SK-N-SH treated with all-trans-retinoic acid at 6 μM for 48 hours (cell line): ENCODE measurements at regions not wholly inside any gene's neighbourhood (a gene's known extent, or its start where the extent isn't known, plus 50 kb on each side); places are given as distances from the start of the nearest gene placed in this dataset.

Experiments
- ATAC-seq: fragments of 200-7000 bp; cut with Tn5 transposase; 3 replicates; pipeline ENCODE4 v1.9.1; 2020; ENCODE audit warnings: mild to moderate bottlenecking, moderate library complexity
- ARNTL ChIP-seq: fragments of 450-650 bp; formaldehyde crosslinking; IDR thresholded peaks from 2 replicates; pipeline ENCODE4 v1.5.0; 2020; ENCODE audit warnings: low read depth, mild to moderate bottlenecking, moderate library complexity, borderline replicate concordance
- BACH2 ChIP-seq: fragments of 250-450 bp; sonication (Bioruptor Pico); IDR thresholded peaks from 2 replicates; pipeline ENCODE4 v1.9.0; 2021; ENCODE audit warnings: mild to moderate bottlenecking, borderline replicate concordance
- CSDC2 ChIP-seq: fragments of 250-450 bp; sonication (Bioruptor Pico); IDR thresholded peaks from 2 replicates; pipeline ENCODE4 v1.5.0; 2020; ENCODE audit warnings: mild to moderate bottlenecking, moderate library complexity
- CSRNP3 ChIP-seq: fragments of 250-450 bp; sonication (Bioruptor Pico); IDR thresholded peaks from 2 replicates; pipeline ENCODE4 v1.5.1; 2021; ENCODE audit warnings: mild to moderate bottlenecking, moderate library complexity
- ESRRG ChIP-seq: fragments of 250-450 bp; sonication (Bioruptor Pico); IDR thresholded peaks from 2 replicates; pipeline ENCODE4 v1.6.1; 2021; ENCODE audit warnings: mild to moderate bottlenecking
- GLIS3 ChIP-seq: fragments of 250-450 bp; sonication (Bioruptor Pico); IDR thresholded peaks from 2 replicates; pipeline ENCODE4 v1.5.0; 2020; ENCODE audit warnings: mild to moderate bottlenecking, moderate library complexity
- ISL1 ChIP-seq: fragments of 250-450 bp; sonication (Bioruptor Pico); IDR thresholded peaks from 2 replicates; pipeline ENCODE4 v2.1.2; 2022; ENCODE audit warnings: mild to moderate bottlenecking, moderate library complexity
- OSR1 ChIP-seq: fragments of 250-450 bp; sonication (Bioruptor Pico); IDR thresholded peaks from 2 replicates; pipeline ENCODE4 v1.8.0; 2022; ENCODE audit warnings: moderate library complexity, mild to moderate bottlenecking, inconsistent platforms
- PPARA ChIP-seq: fragments of 250-450 bp; sonication (Bioruptor Pico); IDR thresholded peaks from 2 replicates; pipeline ENCODE4 v1.5.0; 2020; ENCODE audit warnings: mild to moderate bottlenecking, borderline replicate concordance
- RARB ChIP-seq: fragments of 250-450 bp; sonication (Bioruptor Pico); IDR thresholded peaks from 2 replicates; pipeline ENCODE4 v1.8.0; 2021; ENCODE audit warnings: mild to moderate bottlenecking, moderate library complexity
- SNAI2 ChIP-seq: fragments of 250-450 bp; sonication (Bioruptor Pico); IDR thresholded peaks from 2 replicates; pipeline ENCODE4 v1.5.0; 2020; ENCODE audit warnings: mild to moderate bottlenecking, moderate library complexity
- TCF4 ChIP-seq: fragments of 250-450 bp; sonication (Bioruptor Pico); IDR thresholded peaks from 2 replicates; pipeline ENCODE4 v1.8.0; 2021; ENCODE audit warnings: mild to moderate bottlenecking, moderate library complexity, borderline replicate concordance
- TOX ChIP-seq: fragments of 250-450 bp; sonication (Bioruptor Pico); IDR thresholded peaks from 2 replicates; pipeline ENCODE4 v1.8.0; 2021; ENCODE audit warnings: mild to moderate bottlenecking, moderate library complexity, borderline replicate concordance
- TSHZ2 ChIP-seq: fragments of 250-450 bp; sonication (Bioruptor Pico); IDR thresholded peaks from 2 replicates; pipeline ENCODE4 v1.5.0; 2020; ENCODE audit warnings: mild to moderate bottlenecking, moderate library complexity
- ZC3H10 ChIP-seq: fragments of 250-450 bp; sonication (Bioruptor Pico); IDR thresholded peaks from 2 replicates; pipeline ENCODE4 v1.5.1; 2021; ENCODE audit warnings: mild to moderate bottlenecking, moderate library complexity
- ZFP3 ChIP-seq: fragments of 250-450 bp; sonication (Bioruptor Pico); IDR thresholded peaks from 2 replicates; pipeline ENCODE4 v1.5.0; 2020; ENCODE audit warnings: mild to moderate bottlenecking, moderate library complexity
- ZFP30 ChIP-seq: fragments of 450-650 bp; formaldehyde crosslinking; IDR thresholded peaks from 2 replicates; pipeline ENCODE4 v1.5.0; 2022; ENCODE audit warnings: mild to moderate bottlenecking, moderate library complexity
- ZNF565 ChIP-seq: fragments of 450-650 bp; formaldehyde crosslinking; conservative IDR thresholded peaks from 2 replicates; pipeline ENCODE4 v1.5.0; 2020; ENCODE audit warnings: low read depth, mild to moderate bottlenecking, moderate library complexity
- ZNF70 ChIP-seq: fragments of 450-650 bp; formaldehyde crosslinking; IDR thresholded peaks from 2 replicates; pipeline ENCODE4 v1.5.0; 2020; ENCODE audit warnings: mild to moderate bottlenecking, moderate library complexity
- ZNF8 ChIP-seq: fragments of 450-650 bp; formaldehyde crosslinking; IDR thresholded peaks from 2 replicates; pipeline ENCODE4 v1.5.0; 2020; ENCODE audit warnings: mild to moderate bottlenecking, moderate library complexity
- TF ChIP-seq, protein P1 (sequence below): fragments of 250-450 bp; sonication (Bioruptor Pico); IDR thresholded peaks from 2 replicates; pipeline ENCODE4 v1.8.0; 2021; ENCODE audit warnings: low read depth, mild to moderate bottlenecking, moderate library complexity, borderline replicate concordance
- TF ChIP-seq, protein P2 (sequence below): fragments of 250-450 bp; sonication (Bioruptor Pico); IDR thresholded peaks from 2 replicates; pipeline ENCODE4 v1.8.0; 2020; ENCODE audit warnings: mild to moderate bottlenecking, moderate library complexity, borderline replicate concordance
- TF ChIP-seq, protein P3 (sequence below): fragments of 250-450 bp; sonication (Bioruptor Pico); IDR thresholded peaks from 2 replicates; pipeline ENCODE4 v1.5.1; 2020; ENCODE audit warnings: low read depth, mild to moderate bottlenecking, moderate library complexity

- ATAC-seq = no peak
- TF ChIP-seq SNAI2 (CRISPR knock-in tag) (no peak), ISL1 (CRISPR knock-in tag) (no peak), ZC3H10 (no peak), ZNF70 (CRISPR knock-in tag) (no peak), TCF4 (no peak), TSHZ2 (CRISPR knock-in tag) (no peak), BACH2 (CRISPR knock-in tag) (no peak), ESRRG (CRISPR knock-in tag) (no peak), CSDC2 (CRISPR knock-in tag) (no peak), ZFP30 (CRISPR knock-in tag) (no peak), OSR1 (CRISPR knock-in tag) (no peak), ZFP3 (CRISPR knock-in tag) (no peak)
- TF ChIP-seq, protein P1, sequence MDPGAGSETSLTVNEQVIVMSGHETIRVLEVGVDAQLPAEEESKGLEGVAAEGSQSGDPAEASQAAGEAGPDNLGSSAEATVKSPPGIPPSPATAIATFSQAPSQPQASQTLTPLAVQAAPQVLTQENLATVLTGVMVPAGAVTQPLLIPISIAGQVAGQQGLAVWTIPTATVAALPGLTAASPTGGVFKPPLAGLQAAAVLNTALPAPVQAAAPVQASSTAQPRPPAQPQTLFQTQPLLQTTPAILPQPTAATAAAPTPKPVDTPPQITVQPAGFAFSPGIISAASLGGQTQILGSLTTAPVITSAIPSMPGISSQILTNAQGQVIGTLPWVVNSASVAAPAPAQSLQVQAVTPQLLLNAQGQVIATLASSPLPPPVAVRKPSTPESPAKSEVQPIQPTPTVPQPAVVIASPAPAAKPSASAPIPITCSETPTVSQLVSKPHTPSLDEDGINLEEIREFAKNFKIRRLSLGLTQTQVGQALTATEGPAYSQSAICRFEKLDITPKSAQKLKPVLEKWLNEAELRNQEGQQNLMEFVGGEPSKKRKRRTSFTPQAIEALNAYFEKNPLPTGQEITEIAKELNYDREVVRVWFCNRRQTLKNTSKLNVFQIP (CRISPR knock-in tag) = no peak
- TF ChIP-seq, protein P2, sequence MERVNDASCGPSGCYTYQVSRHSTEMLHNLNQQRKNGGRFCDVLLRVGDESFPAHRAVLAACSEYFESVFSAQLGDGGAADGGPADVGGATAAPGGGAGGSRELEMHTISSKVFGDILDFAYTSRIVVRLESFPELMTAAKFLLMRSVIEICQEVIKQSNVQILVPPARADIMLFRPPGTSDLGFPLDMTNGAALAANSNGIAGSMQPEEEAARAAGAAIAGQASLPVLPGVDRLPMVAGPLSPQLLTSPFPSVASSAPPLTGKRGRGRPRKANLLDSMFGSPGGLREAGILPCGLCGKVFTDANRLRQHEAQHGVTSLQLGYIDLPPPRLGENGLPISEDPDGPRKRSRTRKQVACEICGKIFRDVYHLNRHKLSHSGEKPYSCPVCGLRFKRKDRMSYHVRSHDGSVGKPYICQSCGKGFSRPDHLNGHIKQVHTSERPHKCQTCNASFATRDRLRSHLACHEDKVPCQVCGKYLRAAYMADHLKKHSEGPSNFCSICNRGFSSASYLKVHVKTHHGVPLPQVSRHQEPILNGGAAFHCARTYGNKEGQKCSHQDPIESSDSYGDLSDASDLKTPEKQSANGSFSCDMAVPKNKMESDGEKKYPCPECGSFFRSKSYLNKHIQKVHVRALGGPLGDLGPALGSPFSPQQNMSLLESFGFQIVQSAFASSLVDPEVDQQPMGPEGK = no peak
Measured at GRCh38 chr1:106223213-106223612, 833.3 kb upstream of the PRMT6 start.

DNA sequence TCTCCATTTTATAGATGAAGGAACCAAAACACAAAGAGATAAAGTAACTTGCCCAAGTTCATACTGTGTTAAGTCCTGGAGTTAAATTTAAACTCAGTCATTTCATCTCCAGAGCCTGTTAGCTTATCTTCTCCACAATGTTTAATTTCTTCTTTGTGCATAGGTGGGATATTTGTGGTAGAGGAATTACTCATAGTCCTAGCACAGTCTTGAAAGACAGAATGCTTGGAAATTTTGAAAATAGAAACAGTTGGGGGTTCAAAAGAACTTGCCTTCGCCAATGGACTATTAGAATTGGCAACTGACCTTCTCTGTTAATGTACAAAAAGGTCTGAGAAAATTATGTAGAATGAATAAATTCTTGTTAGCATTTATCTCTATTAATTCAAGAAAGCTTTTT, 832.0 kb upstream of the PRMT6 start:
- ATAC-seq = no peak
- TF ChIP-seq, protein P2 = no peak

DNA sequence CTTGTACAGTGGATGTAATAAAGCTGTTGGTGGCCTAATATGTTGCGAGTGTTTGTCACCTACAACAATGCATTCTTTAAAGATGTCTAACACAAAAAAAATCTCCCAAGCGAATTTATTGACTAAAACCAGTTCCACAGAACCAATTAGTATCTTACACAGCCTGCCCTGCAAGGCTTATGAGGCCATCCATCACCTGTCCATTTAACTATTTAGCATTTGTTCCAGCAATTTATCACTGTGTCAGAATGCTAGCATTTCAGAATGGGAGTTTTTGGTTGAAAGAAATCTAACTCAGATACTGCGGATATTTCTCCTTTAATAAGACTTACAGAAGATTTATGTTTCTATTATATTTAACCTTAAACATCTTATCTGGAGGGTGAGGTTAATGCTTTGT, 831.1 kb upstream of the PRMT6 start:
- ATAC-seq = no peak
- no peak for TF ChIP-seq CSDC2 (CRISPR knock-in tag)
- TF ChIP-seq ZNF8 (CRISPR knock-in tag) = no peak
- no peak for TF ChIP-seq TCF4
- TF ChIP-seq BACH2 (CRISPR knock-in tag) = no peak
- TF ChIP-seq RARB = no peak
- no peak for TF ChIP-seq ISL1 (CRISPR knock-in tag)
- TF ChIP-seq ZNF565 (CRISPR knock-in tag) = no peak
- no peak for TF ChIP-seq CSRNP3 (CRISPR knock-in tag)
- no peak for TF ChIP-seq SNAI2 (CRISPR knock-in tag)
- no peak for TF ChIP-seq TOX (CRISPR knock-in tag)
- no peak for TF ChIP-seq ARNTL (CRISPR knock-in tag)
- no peak for TF ChIP-seq TSHZ2 (CRISPR knock-in tag)
- TF ChIP-seq GLIS3 (CRISPR knock-in tag) = no peak
- TF ChIP-seq PPARA (CRISPR knock-in tag) = no peak
- TF ChIP-seq, protein P2 = no peak
- TF ChIP-seq ZFP30 (CRISPR knock-in tag) = no peak
- TF ChIP-seq, protein P3, sequence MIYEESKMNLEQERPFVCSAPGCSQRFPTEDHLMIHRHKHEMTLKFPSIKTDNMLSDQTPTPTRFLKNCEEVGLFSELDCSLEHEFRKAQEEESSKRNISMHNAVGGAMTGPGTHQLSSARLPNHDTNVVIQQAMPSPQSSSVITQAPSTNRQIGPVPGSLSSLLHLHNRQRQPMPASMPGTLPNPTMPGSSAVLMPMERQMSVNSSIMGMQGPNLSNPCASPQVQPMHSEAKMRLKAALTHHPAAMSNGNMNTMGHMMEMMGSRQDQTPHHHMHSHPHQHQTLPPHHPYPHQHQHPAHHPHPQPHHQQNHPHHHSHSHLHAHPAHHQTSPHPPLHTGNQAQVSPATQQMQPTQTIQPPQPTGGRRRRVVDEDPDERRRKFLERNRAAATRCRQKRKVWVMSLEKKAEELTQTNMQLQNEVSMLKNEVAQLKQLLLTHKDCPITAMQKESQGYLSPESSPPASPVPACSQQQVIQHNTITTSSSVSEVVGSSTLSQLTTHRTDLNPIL (CRISPR knock-in tag) = no peak
- TF ChIP-seq ZFP3 (CRISPR knock-in tag) = no peak
